Urothelium cell line (cell line): ENCODE measurements at regions not wholly inside any gene's neighbourhood (a gene's known extent, or its start where the extent isn't known, plus 50 kb on each side); places are given as distances from the start of the nearest gene placed in this dataset.

ENCODE experiments used
- DNase-seq: peaks from one replicate; pipeline ENCODE4 v3.0.0; 2011; ENCODE audit warnings: low spot score, mixed read lengths
- FAIRE-seq: peaks from 2 replicates; lab custom pipeline; 2011; peaks lifted over from hg19 to GRCh38; lab: Jason Lieb, UNC

DNA sequence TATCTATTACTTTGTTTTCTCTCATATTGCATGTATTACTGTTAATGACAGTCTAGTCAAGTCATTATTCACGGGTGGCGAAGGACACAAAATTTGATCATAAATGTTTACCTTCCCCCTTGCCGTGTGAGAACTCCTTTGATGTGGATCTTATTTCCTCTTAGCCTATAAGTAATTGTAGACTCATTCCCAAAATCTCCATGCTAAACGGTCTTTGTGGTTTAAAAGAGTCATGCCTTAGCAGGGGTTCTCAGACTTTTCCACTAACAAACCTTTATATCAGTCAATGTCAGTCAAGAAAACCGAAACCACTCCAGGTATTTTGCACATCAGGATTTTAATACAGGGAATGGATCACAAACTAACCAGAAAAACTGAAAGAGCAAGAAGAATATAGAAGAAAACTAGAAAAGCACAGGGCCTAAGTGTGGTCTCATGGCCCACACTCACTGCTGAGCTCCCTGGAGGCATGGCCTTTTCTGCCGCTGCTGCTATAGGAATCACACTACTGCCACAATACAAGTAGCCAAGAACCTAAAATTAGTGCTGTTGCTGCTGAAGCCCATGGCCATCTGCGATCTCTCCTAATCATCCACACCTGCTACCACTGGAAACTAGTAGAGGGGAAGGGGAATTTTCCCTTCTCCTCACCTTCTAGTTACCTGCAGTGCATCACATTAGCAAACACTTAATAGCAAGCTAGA, 186.0 kb upstream of the POU3F2 start:
- DNase-seq (no peak), FAIRE-seq (no peak)

DNA sequence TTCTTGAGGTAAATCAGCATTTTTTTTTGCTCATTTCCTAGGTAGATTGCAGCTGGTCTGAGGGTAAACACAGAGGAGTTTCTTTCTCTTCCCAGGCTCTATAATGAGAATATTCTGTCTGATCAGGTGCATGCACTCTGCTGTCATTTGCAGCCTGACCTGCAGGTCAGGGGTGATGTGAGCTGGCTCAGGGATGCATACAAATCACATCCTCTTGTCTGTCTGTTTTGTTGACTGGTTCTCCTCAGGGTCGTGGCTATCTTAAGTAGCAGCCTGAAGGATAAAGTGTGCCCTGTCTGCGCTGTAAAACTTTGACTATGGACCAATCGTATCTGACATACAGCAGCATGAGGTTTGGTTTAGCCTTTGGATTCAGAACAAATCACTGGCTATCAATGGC, 183.4 kb upstream of the POU3F2 start:
- no peak for FAIRE-seq
- no peak for DNase-seq

DNA sequence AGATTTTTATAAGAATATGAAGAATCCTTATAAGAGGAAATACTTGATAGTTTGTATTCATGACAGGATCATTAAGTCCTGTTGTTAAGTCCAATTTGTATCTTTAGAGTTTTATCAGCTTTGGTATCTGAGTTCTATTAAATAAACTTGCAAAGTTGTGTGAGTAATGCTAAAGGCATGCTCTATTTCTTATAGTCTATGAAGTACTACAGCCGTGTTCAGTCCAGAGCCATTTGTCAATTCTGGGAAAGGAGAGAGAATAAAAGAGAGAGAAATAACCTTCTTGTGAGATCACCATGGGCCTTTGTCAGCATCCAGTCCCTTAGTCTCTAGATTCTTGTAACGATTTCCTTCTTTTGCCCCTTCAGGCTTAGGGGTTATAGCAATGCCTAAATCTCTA, 181.2 kb upstream of the POU3F2 start:
- FAIRE-seq (no peak), DNase-seq (peak; percentile 15)

DNA sequence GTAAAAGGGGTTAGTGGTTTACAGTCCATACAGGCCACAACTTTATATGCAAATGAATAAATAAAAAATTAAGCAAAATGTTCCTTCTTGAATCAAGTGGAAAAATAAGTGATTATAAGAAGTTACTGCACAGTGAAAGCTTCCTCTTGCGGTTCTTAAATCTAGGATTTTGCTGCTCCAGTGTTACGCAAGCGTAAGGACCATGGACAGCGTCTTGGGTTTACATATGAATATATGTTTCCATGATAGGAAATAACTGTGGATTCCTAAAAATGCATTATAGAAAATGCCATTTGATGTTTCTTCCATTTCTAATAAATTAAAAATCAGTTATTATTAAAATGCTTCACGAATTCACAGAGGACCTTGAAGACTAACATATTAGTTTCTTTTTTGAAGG, 176.6 kb upstream of the POU3F2 start:
- FAIRE-seq (no peak), DNase-seq (no peak)

DNA sequence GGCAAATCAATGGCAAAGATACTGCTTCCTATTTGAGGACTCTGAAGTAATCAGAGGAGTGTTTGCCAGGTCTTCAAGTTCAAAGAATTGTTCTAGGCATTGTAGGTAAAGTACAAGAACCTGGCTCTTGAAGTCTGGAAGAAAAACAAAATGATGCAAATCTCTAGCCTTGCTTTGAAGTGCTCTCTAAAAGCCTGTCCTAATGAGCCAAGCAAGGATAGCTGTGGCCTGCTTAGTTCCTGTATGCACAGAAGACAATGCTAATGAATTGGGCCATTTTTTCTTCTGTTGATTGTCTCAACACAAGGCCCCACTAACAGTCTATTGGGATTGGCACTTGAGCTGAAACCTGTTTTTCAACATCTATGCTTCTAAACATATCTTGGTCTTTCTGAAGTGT, 165.0 kb upstream of the POU3F2 start:
- no peak for FAIRE-seq

DNA sequence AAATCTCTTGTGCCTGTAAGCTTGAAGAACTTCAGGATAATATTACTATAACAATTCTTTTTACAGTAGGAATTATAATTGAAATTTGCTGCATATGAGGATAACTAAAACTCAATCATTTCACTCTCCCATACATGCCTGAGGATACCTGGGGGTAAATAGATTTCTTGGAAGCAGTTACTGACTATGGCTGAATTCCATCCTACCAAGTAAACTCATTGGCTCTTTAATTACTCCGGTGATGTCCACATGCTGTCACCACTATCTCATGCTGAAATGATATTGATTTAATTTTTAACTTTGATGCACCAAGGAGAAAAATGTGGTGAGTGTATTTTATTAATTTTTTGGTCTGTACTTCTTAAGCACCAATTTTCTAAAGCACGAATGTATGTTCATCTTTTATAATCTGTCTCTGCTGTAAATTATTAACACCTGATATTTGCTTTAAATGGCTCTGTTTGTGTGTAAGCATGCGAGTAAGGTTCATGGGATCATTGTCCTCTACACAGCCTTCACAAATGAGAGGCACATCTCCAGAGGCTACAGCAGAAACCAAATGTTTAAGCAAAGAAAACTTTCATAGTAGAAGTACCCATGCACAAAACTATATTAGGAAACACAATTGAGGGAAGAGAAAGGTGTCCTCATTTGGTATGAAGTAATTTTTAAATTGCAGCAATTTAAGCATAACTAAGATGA, 164.2 kb upstream of the POU3F2 start:
- DNase-seq (no peak), FAIRE-seq (no peak)

More for the DNA sequence above, 165.0 kb upstream of the POU3F2 start:
- no peak for DNase-seq

DNA sequence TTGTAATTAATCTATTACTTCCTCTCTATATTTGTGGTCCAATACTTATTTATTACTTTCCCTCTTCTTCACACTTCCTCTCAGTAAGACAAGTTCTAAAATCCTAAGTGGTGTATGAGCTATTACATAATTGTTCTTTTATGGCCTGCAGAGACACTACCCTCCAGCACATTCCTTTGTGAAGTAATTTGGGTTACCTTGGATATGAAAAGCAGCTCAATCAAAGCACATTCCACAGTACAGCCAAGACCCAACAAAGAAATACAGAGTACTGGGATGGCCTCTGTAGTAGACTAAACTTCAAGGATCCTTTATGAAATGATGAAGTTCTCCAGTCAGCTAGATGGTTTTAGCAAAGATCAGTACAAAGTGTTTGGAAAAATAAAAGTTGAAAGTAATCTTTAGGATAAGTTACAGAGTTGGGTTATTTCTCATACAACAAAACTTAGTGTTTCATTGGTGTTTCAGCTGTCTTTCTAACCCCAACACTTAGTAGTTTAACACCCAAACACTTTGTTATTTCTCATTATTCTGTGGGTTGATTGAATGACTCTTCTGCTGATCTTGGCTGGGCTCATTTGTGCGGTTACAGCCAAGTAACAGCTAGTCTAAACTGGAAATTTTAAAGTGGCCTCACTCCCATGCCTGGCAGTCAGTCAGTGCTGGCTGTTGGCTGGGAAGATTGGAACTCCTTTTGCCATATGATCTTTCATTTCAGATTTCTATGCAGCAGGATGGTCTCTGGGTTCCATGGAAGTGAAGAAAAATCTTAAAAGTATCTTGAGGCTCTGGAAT, 161.5 kb upstream of the POU3F2 start:
- FAIRE-seq (no peak), DNase-seq (no peak)

DNA sequence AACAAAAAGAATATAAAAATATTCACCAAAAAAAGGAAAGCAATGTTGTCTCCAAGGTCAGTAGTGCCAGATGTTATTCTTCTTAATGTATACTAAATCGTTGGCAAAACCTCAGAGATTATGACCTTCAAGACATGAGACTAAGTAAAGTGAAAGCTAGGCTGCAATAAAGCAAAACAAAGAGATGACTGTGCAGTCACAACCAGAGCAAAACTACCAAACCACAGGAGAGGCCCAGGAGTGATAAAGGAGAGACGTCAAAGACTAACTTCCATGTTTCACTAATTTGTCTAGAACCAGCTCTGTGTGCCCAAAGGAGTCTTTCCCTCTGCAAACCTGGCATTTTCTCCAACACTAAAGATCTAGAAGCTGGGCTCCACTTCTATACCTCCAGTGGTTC, 155.9 kb upstream of the POU3F2 start:
- no peak for DNase-seq
- no peak for FAIRE-seq

DNA sequence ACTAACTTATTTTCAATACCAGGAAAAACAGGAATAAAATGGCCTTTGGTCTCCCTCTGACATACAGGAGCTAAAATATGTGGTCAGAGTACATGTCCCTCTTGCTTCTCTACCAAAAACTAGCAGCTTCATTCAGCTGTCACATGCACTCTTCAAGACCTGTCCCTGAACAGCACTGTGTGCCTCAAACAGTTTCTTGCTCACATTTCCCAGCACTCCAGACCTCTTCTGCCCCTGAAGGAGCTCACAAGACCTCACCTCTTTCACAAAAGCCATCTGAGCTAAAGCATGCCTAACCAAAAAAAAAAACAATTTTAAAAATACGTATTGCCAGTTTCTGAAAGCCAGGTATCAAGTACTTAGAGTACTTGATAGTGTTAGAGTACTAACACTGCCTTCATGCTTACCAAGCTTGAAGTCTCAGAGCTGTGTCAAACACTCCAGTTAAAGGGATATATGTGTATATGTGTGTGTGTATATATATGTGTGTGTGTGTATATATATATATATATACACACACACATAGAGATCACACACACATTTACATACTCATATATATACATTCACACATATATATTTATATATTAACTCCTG, 148.3 kb upstream of the POU3F2 start:
- no peak for DNase-seq
- no peak for FAIRE-seq

DNA sequence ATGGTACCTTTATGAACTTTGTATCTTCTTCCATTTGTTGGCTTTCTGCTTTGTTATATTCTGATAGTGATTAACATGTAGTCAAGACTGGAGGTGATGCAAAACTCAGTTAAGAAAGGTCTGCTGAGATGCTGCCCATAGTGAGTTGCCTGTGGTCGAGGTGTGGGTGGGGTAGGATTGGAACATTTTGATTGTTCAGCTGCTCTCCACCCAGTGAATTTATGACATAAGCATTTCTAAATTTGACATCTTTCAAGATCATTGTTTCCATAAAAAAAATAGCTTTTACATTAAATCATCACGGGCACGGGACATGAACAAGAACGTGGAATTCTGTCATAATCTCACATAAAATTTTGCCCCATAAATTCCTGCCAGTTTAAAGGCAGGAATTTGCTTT, 146.6 kb upstream of the POU3F2 start:
- DNase-seq (peak; percentile 6), FAIRE-seq (no peak)

DNA sequence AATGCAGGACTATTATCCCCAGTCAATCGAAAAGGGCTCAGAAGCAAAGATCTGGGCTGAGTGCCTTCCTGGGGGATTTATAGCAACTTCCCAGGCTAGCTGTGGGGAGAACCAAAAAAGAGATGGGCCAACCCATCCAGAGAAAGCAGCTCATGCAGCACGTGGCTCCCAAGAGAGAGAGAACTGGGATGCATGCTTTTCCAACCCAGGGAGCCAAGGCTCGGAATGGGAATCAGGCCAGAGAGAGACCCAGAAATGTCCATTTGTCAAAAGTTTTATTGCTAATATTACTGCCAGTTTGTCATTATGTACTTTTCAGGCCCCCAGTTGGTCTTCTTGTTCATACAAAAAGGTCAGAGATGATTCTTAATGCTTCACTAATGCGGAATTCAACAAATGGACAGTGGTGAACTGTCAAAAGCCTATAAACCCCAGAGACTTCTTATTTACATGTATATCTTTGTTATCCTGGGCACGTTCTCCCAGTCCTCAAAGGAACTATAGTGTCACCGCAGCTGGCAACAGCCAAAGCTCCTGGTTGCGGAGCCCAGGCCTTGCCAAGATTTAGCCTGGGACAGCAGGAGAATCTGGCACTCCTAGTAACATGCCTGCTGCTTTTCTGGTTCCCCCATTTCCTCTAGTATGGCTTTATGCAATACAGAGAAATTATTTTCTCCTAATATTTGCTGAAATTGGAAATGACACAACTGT, 139.1 kb upstream of the POU3F2 start:
- DNase-seq (no peak), FAIRE-seq (no peak)

DNA sequence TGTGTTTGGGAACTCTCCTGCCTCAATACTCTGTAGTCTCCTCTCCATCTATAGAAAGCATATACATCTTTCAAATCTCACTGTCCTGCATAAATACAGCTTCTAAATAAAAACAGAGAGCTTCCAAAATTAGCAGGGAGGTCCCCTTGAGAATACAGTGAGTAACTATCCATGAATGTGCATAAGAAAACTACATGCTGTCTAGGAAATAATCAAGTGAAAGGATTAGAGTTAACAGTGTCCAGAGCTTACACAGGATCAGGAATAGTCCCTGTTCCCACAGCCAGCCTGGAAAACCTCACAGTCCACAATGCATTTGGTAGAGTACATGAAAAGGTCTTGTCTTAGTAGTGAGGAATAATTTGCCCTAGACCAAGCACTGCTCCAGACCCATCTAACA, 123.0 kb upstream of the POU3F2 start:
- no peak for DNase-seq
- no peak for FAIRE-seq

DNA sequence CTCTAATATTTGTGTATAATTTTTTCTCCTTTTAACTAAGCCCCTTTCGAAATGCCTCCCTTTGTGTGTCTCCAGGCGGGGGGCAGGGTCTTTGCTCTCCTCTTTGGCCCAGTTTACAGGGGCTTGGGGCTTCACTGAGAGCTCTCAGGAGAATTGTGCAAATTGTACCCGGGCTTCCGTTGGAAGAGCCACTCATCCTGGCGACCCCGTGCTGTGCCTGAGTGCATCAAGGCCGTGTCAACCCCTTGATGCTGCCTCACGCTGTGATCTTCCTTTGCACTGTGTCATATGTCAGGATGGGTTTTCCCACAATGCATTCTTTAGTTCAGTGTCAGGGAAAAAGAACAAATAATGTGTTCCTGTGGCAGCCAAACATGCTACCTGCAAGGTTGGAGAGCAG, 118.0 kb upstream of the POU3F2 start:
- no peak for FAIRE-seq
- DNase-seq = no peak

DNA sequence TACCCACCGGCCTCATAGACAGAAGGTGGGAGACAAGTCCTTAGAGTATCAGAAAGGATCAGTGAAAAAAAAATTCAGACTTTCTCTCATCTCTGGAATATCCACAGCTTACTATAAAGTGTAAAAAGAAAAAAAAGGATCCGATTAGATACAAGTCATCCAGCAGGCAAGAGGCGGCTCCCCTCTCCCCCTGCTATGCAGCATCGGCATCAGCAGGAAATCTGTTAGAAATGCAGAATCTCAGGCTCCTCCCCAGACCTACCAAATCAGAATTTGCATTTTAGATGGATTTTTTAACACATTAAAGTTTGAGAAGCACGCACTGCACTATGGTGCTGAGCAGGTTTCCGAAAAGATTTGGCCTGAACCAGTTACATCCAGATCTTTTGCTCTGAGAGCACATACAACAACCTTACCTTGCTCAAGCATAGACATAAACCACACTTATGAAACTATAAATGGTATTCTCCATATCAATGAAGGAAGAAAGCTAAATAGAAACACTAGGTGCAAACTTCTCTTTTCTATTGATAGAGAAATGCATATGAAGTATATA, 117.0 kb upstream of the POU3F2 start:
- FAIRE-seq (no peak), DNase-seq (no peak)

DNA sequence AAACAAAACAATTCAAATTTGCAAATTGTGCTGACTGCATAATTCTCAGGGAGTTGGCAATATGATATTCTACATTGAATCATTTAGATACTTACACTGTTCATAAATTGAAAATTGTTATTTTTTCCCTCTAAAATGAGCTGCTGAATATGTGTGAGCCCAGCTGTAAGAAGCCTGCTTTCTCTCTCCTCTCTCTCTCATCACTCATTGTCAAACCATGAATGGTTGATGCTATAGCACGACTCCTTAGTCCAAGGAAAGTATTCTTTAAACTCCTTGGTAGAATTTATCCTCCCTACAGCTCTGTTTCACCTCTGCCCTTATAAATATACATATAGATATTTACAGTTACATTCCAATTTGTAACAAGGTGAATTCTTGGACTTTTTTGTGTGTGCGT, 116.4 kb upstream of the POU3F2 start:
- no peak for DNase-seq
- no peak for FAIRE-seq

DNA sequence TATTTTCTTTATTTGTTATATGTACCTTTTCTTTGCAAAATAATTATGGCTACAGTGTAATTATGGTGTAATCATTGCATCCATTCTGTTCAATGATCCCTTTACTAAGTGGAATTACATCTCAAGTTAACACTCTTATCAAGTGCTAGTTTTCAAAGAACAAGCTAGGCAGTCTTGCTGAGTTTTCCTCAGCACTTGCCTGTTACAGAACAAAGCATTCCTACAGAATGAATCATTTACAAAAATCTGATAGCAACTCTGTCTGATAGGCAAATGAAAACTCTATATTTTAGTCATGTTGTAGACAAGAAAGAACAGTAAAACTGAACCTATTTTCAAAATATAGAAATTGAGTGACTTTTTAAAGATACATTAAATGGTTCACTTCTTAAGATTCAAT, 109.8 kb upstream of the POU3F2 start:
- FAIRE-seq (no peak), DNase-seq (peak; percentile 15)

DNA sequence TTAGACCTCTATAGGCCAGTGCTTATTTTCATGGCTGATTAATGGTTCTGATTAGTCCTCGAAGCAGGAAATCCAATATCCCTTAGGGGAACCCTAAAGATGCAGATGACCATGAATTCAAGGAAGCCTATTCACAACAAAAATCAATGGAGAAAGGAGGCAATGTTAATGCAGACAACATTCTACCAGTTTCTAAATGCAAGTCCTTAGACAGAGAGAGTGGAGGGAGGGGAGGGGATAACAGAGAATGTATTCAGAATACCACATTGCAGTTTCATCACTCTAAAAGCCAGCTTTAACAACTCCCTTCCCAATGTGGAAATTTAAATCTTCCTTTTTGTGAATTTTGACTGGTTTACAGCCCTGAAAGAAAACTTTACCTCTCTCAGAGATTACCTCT, 87.1 kb upstream of the POU3F2 start:
- no peak for DNase-seq
- FAIRE-seq = no peak

DNA sequence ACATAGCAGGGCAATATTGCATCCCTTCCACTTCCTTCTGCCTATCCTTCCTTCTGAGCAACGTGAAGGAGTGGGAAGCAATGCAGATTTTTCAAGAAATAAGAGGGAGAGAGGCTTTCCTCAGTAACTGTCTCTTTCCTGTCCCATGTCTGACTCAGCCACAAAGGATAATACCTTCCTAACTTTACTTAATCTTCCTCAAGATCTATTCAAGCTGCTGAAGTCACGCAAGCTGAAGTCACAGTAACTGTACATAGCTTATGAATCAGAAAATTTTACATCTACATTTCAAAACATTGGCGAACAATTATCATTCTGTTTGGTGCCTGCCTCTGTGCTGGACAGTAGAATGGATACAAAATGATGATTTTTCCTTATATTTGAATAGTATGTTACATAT, 86.4 kb upstream of the POU3F2 start:
- DNase-seq (no peak), FAIRE-seq (no peak)

DNA sequence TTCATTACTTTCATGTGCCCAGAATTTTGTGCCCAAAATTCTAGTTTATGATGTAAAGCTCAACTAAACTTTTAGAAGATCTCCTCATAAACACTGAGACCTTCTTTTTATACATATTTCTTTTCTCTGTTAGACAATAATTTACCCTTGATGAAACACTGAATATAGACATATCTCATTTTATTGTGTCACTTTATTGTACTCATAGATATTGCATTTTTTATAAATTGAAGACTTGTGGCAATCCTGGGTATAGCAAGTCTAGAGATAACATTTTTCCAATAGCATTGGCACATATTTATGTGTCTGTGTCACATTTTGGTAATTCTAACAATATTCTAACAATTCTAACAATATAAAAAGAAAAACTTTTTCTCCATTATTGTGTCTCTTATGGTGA, 74.9 kb upstream of the POU3F2 start:
- FAIRE-seq = no peak
- DNase-seq = no peak

DNA sequence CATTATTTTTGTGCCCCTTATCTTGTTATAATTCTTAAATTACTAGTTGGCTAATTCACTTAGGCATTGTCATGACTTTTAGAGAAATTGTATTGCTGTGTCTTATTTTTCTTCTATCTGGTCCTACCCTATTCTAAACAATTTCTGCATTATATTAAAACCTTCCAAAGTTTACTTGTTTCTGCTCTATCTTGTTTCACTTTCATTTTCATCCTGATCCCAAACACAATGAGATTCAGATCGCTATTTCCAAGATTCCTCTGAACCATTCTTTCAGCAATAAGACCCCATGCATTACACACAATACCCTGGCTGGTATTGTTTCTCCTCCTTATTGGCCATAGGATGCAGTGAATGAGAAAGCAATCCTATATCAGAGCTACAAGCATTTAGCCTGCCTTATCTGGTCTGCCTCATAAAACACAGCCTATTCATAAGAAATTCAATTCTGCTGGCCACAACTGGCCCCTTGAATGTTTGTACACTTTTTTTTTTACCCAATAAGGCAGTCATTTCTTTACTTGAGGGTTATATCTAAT, 69.9 kb upstream of the POU3F2 start:
- DNase-seq (no peak), FAIRE-seq (no peak)
